H1 (cell line): ENCODE measurements at regions not wholly inside any gene's neighbourhood (a gene's known extent, or its start where the extent isn't known, plus 50 kb on each side); places are given as distances from the start of the nearest gene placed in this dataset.

ENCODE experiments used
- CTCF ChIA-PET: fragments of 300-600 bp; sonication (Branson Sonifier 250); formaldehyde crosslinking; loops from one replicate; lab custom pipeline; 2021; ENCODE audit not compliant: partially characterized antibody; lab: Charles Lee
- POLR2A ChIA-PET: fragments of 300-600 bp; sonication (Branson Sonifier 250); formaldehyde crosslinking; loops from one replicate; lab custom pipeline; 2021; ENCODE audit warnings: inconsistent platforms; ENCODE audit not compliant: partially characterized antibody; lab: Charles Lee
- DNase-seq, 2 experiments: peaks; one replicate each; pipeline versions ENCODE4 v3.0.0 to v3.0.0-alpha.2; 2010 to 2022; ENCODE audit warnings: low spot score in 2 of 2, low read depth in 1 of 2, mixed read lengths in 1 of 2
- FAIRE-seq: peaks from 2 replicates; lab custom pipeline; 2011; peaks lifted over from hg19 to GRCh38; lab: Jason Lieb, UNC
- H2AFZ ChIP-seq: 2 replicates; pipeline ENCODE4 v1.8.1; 2012; ENCODE audit warnings: low read length, inconsistent platforms
- H2AK5ac ChIP-seq: 2 replicates; pipeline ENCODE4 v1.6.1; 2013; ENCODE audit warnings: low read depth, low read length
- H2BK120ac ChIP-seq: replicated peaks from 2 replicates; pipeline ENCODE3; 2013; ENCODE audit warnings: low read depth, low read length, inconsistent platforms
- H2BK12ac ChIP-seq: 2 replicates; pipeline ENCODE4 v1.6.1; 2013; ENCODE audit warnings: low read depth, low read length
- H2BK15ac ChIP-seq: 2 replicates; pipeline ENCODE4 v1.6.1; 2013; ENCODE audit warnings: low read length
- H2BK20ac ChIP-seq: 2 replicates; pipeline ENCODE4 v1.6.1; 2013; ENCODE audit warnings: low read length
- H2BK5ac ChIP-seq: 2 replicates; pipeline ENCODE4 v1.6.1; 2013; ENCODE audit warnings: low read depth, low read length
- H3K14ac ChIP-seq: 2 replicates; pipeline ENCODE4 v1.6.1; 2013; ENCODE audit warnings: inconsistent platforms; ENCODE audit not compliant: insufficient read length
- H3K18ac ChIP-seq: 2 replicates; pipeline ENCODE4 v1.6.1; 2013; ENCODE audit warnings: low read length; ENCODE audit errors: extremely low read depth
- H3K23ac ChIP-seq: 2 replicates; pipeline ENCODE4 v1.6.1; 2013; ENCODE audit warnings: inconsistent platforms; ENCODE audit not compliant: insufficient read length
- H3K23me2 ChIP-seq: 2 replicates; pipeline ENCODE4 v1.6.1; 2013; ENCODE audit warnings: low read depth, low read length
- H3K27ac ChIP-seq: 2 replicates; pipeline ENCODE4 v1.6.1; 2011; ENCODE audit warnings: low read depth, low read length, inconsistent platforms
- H3K27me3 ChIP-seq, 4 experiments: replicated peaks in 1 of 4; 1 replicate in 1 of 4; 2 replicates in 3 of 4; pipeline versions ENCODE4 v1.6.1 to v1.8.1; 2011 to 2013; ENCODE audit warnings: low read length in 3 of 4, mild to moderate bottlenecking in 3 of 4, inconsistent platforms in 2 of 4, mixed read lengths in 2 of 4, moderate library complexity in 1 of 4; ENCODE audit not compliant: control insufficient read depth in 3 of 4, insufficient read depth in 3 of 4; ENCODE audit errors: extremely low read depth in 1 of 4
- H3K36me3 ChIP-seq, 4 experiments: 2 replicates each; pipeline versions ENCODE4 v1.6.1 to v1.8.1; 2011 to 2013; ENCODE audit warnings: mild to moderate bottlenecking in 4 of 4, low read length in 3 of 4, moderate library complexity in 2 of 4, control low read depth in 1 of 4, inconsistent platforms in 1 of 4; ENCODE audit not compliant: insufficient read depth in 4 of 4, control insufficient read depth in 2 of 4
- H3K4ac ChIP-seq: replicated peaks from 2 replicates; pipeline ENCODE3; 2013; ENCODE audit warnings: low read length, low read depth, mixed read lengths, inconsistent platforms; ENCODE audit not compliant: insufficient read length
- H3K4me1 ChIP-seq, 4 experiments: replicated peaks in 1 of 4; 1 replicate in 1 of 4; 2 replicates in 3 of 4; pipeline versions ENCODE4 v1.6.1 to v1.8.1; 2011 to 2013; ENCODE audit warnings: low read length in 3 of 4, inconsistent platforms in 2 of 4, mixed read lengths in 1 of 4; ENCODE audit not compliant: insufficient read depth in 4 of 4, control insufficient read depth in 3 of 4
- H3K4me2 ChIP-seq, 2 experiments: 2 replicates each; pipeline versions ENCODE4 v1.6.1 to v1.8.1; 2011 to 2013; ENCODE audit warnings: low read depth in 2 of 2, low read length in 2 of 2, control low read depth in 1 of 2, inconsistent platforms in 1 of 2, mild to moderate bottlenecking in 1 of 2; ENCODE audit not compliant: insufficient read depth in 1 of 2
- H3K4me3 ChIP-seq, 4 experiments: fragments of 200-600, 300-600 bp in 1 of 4; sonication (generic), shearing (Covaris generic), sonication (Bioruptor Twin) in 1 of 4; 2 replicates each; pipeline versions ENCODE4 v1.5.1 to v1.8.1; 2011 to 2016; ENCODE audit warnings: low read length in 4 of 4, low read depth in 3 of 4, control low read depth in 2 of 4, inconsistent platforms in 2 of 4, mild to moderate bottlenecking in 2 of 4, mixed read lengths in 1 of 4, moderate library complexity in 1 of 4; ENCODE audit not compliant: insufficient read depth in 2 of 4; ENCODE audit errors: extremely low read depth in 1 of 4
- H3K56ac ChIP-seq: replicated peaks from 2 replicates; pipeline ENCODE3; 2013; ENCODE audit warnings: low read depth, mild to moderate bottlenecking, mixed read lengths, low read length, inconsistent platforms; ENCODE audit not compliant: insufficient read length
- H3K79me1 ChIP-seq: 2 replicates; pipeline ENCODE4 v1.6.1; 2013; ENCODE audit warnings: low read depth, low read length, control low read depth
- H3K79me2 ChIP-seq, 2 experiments: 2 replicates each; pipeline versions ENCODE4 v1.6.1 to v1.8.1; 2012 to 2013; ENCODE audit warnings: low read length in 2 of 2, mild to moderate bottlenecking in 2 of 2, inconsistent platforms in 1 of 2; ENCODE audit not compliant: insufficient read depth in 2 of 2, control insufficient read depth in 1 of 2
- H3K9ac ChIP-seq, 4 experiments: replicated peaks in 1 of 4; 1 replicate in 1 of 4; 2 replicates in 3 of 4; pipeline versions ENCODE4 v1.6.1 to v1.8.1; 2011 to 2013; ENCODE audit warnings: low read depth in 3 of 4, low read length in 3 of 4, control low read depth in 2 of 4, mild to moderate bottlenecking in 2 of 4, moderate library complexity in 2 of 4, inconsistent platforms in 1 of 4; ENCODE audit errors: extremely low read depth in 1 of 4
- H3K9me3 ChIP-seq, 2 experiments: 2 replicates each; pipeline versions ENCODE4 v1.6.1 to v1.8.1; 2012 to 2013; ENCODE audit warnings: mild to moderate bottlenecking in 2 of 2, moderate library complexity in 2 of 2, control low read depth in 1 of 2, inconsistent platforms in 1 of 2, low read depth in 1 of 2, low read length in 1 of 2, mixed read lengths in 1 of 2; ENCODE audit not compliant: insufficient read depth in 2 of 2
- H4K20me1 ChIP-seq, 2 experiments: replicated peaks in 1 of 2; 2 replicates each; pipeline versions ENCODE3 to v1.8.1; 2011 to 2013; ENCODE audit warnings: inconsistent platforms in 2 of 2, low read length in 2 of 2, mild to moderate bottlenecking in 1 of 2; ENCODE audit not compliant: insufficient read depth in 2 of 2, control insufficient read depth in 1 of 2
- H4K5ac ChIP-seq: 2 replicates; pipeline ENCODE4 v1.6.1; 2013; ENCODE audit warnings: low read length, low read depth, mixed read lengths, inconsistent platforms; ENCODE audit not compliant: insufficient read length
- H4K8ac ChIP-seq: 2 replicates; pipeline ENCODE4 v1.8.0; 2013; ENCODE audit warnings: mild to moderate bottlenecking, moderate library complexity, low read length, inconsistent platforms; ENCODE audit not compliant: insufficient read depth; ENCODE audit errors: extremely low read depth
- H4K91ac ChIP-seq: replicated peaks from 2 replicates; pipeline ENCODE3; 2013; ENCODE audit warnings: low read length, mixed read lengths, inconsistent platforms; ENCODE audit not compliant: insufficient read length
- BCL11A ChIP-seq, 2 experiments: IDR thresholded peaks; one replicate each; pipeline ENCODE4 v1.6.1; 2011; ENCODE audit warnings: low read depth in 2 of 2, low read length in 2 of 2, mild to moderate bottlenecking in 2 of 2
- CREB1 ChIP-seq: IDR thresholded peaks from 2 replicates; pipeline ENCODE4 v1.6.1; 2012; ENCODE audit warnings: inconsistent platforms
- CTBP2 ChIP-seq: IDR thresholded peaks from 2 replicates; pipeline ENCODE4 v1.7.0; 2011; ENCODE audit warnings: borderline replicate concordance, mild to moderate bottlenecking, moderate library complexity, mixed read lengths, low read length; ENCODE audit not compliant: insufficient read depth, insufficient read length
- EP300 ChIP-seq, 2 experiments: IDR thresholded peaks; 1 replicate in 1 of 2; 2 replicates in 1 of 2; pipeline ENCODE4 v1.6.1; 2011 to 2012; ENCODE audit warnings: low read depth in 2 of 2, low read length in 2 of 2, mild to moderate bottlenecking in 2 of 2, borderline replicate concordance in 1 of 2, inconsistent platforms in 1 of 2, moderate library complexity in 1 of 2
- FOSL1 ChIP-seq: IDR thresholded peaks from 2 replicates; pipeline ENCODE4 v1.6.1; 2011; ENCODE audit warnings: mild to moderate bottlenecking, low read depth, low read length, moderate library complexity; ENCODE audit not compliant: insufficient read depth
- GTF2F1 ChIP-seq: IDR thresholded peaks from 2 replicates; pipeline ENCODE4 v1.6.1; 2012; ENCODE audit warnings: low read depth, low read length, improper control_type of control experiment, borderline replicate concordance
- JUN ChIP-seq: IDR thresholded peaks from 2 replicates; pipeline ENCODE4 v1.6.1; 2011; ENCODE audit warnings: low read depth, mild to moderate bottlenecking, improper control_type of control experiment, low read length
- JUND ChIP-seq: IDR thresholded peaks from 2 replicates; pipeline ENCODE4 v1.6.1; 2011; ENCODE audit warnings: mild to moderate bottlenecking, improper control_type of control experiment, low read length
- KDM4A ChIP-seq: IDR thresholded peaks from one replicate; pipeline ENCODE4 v1.7.1; 2012; ENCODE audit warnings: low read depth, mild to moderate bottlenecking, moderate library complexity, low read length, inconsistent platforms; ENCODE audit not compliant: severe bottlenecking
- MAFK ChIP-seq: IDR thresholded peaks from 2 replicates; pipeline ENCODE4 v1.6.1; 2012; ENCODE audit warnings: low read depth, mild to moderate bottlenecking, improper control_type of control experiment, low read length
- POLR2AphosphoS5 ChIP-seq: IDR thresholded peaks from 2 replicates; pipeline ENCODE4 v1.6.1; 2011; ENCODE audit warnings: low read depth, low read length
- POU5F1 ChIP-seq: IDR thresholded peaks from 2 replicates; pipeline ENCODE4 v1.6.1; 2011; ENCODE audit warnings: low read depth, mild to moderate bottlenecking, low read length, moderate library complexity
- SAP30 ChIP-seq: fragments of 300-600 bp; sonication (generic); IDR thresholded peaks from 2 replicates; pipeline ENCODE4 v1.7.1; 2012; ENCODE audit warnings: low read length, moderate library complexity, mild to moderate bottlenecking, inconsistent platforms; ENCODE audit not compliant: insufficient read depth, insufficient replicate concordance
- SP4 ChIP-seq: IDR thresholded peaks from 2 replicates; pipeline ENCODE4 v1.6.1; 2012; ENCODE audit warnings: low read length, inconsistent platforms
- SUZ12 ChIP-seq: fragments of 200-600 bp; sonication (generic); IDR thresholded peaks from 2 replicates; pipeline ENCODE4 v1.6.1; 2012; ENCODE audit warnings: mild to moderate bottlenecking, inconsistent platforms, low read length, moderate library complexity, mixed read lengths
- TEAD4 ChIP-seq: IDR thresholded peaks from 2 replicates; pipeline ENCODE4 v1.6.1; 2012; ENCODE audit warnings: low read depth, low read length, inconsistent platforms, mixed read lengths
- WGBS, 2 experiments: shearing (Covaris generic) in 1 of 2; methylation state at CpG; one replicate each; pipeline versions ENCODE4 v1.1.6 to v1.1.7; 2013 to 2015; ENCODE audit warnings: low lambda C conversion rate in 2 of 2, mixed read lengths in 2 of 2, inconsistent platforms in 1 of 2, low coverage in 1 of 2, missing lambda C conversion rate in 1 of 2; ENCODE audit not compliant: insufficient replicate concordance in 2 of 2, insufficient coverage in 1 of 2, insufficient read length in 1 of 2; ENCODE audit errors: extremely low coverage in 1 of 2, missing lambda C conversion rate in 1 of 2; 5-methylcytosine and 5-hydroxymethylcytosine counted together

DNA sequence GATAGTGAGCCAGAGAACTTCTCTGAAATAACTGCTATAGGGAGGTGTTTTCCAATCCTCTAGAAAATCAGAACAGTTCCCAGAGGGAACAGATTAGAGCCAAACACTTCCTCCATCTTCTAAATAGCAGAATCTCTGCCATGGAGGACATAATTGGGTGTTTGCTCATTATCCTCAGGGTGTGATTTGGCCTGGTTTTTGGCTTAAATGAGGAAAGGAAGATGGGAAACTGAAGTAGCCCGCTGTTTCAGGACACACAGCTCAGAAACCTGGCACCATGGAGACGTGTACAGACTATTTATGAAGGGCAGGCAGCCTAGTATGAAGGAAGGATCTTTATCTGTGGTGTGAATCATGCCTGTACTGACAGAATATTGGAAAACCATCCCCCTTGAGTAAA lies 231.7 kb upstream of the PRKD1 start:
- Histone ChIP-seq H3K27me3 (peaks cover 0 to 4% (median 0%) of the 10 kb centered on the region in 4 experiments; a peak in 2 of 7 replicates), H3K79me1 (no peaks in the 10 kb centered on the region), H2BK12ac (no peak overlapping the region), H3K23ac (no peak overlapping the region), H4K20me1 (no peaks in the 10 kb centered on the region), H3K18ac (no peak overlapping the region), H3K4me2 (no peak overlapping the region), H3K79me2 (no peaks in the 10 kb centered on the region), H2BK5ac (no peak overlapping the region), H3K9me3 (no peaks in the 10 kb centered on the region), H3K56ac (no peak overlapping the region), H3K14ac (no peak overlapping the region), H3K36me3 (no peaks in the 10 kb centered on the region), H3K27ac (no peak overlapping the region), H3K23me2 (no peaks in the 10 kb centered on the region), H4K91ac (no peak overlapping the region), H4K5ac (no peak overlapping the region), H2BK120ac (no peak overlapping the region), H2AFZ (no peak overlapping the region), H3K4ac (no peak overlapping the region), H3K4me1 (no peaks in the 10 kb centered on the region; a peak in 1 of 7 replicates), H2AK5ac (no peak overlapping the region), H2BK20ac (no peak overlapping the region), H3K4me3 (no peak overlapping the region), H3K9ac (no peak overlapping the region), H4K8ac (no peak overlapping the region), H2BK15ac (no peak overlapping the region)
- no peak for DNase-seq
- FAIRE-seq, result no peak
- ChIA-PET POLR2A (no interaction called here), CTCF (interaction anchor here (1.2 to 1.9 kb wide), 2 partner anchors 27 to 55 kb away, joined by 3 to 5 read pairs; no protein-coding TSS in a partner anchor)
- 77% methylated on average over 2 of the region's 2 CpGs; no CpG with 5 or more reads in 1 of the 2 experiments for WGBS, 2 experiments
- TF ChIP-seq EP300 (IDR thresholded peaks at IDR 0.05; ENCODE audit: borderline replicate concordance in 1 of 2, low read depth in 2 of 2, low read length in 2 of 2) (no peak), FOSL1 (no peak), KDM4A (no peak), JUN (no peak), TEAD4 (no peak), POLR2AphosphoS5 (no peak), CREB1 (no peak), BCL11A (IDR thresholded peaks at IDR 0.05; ENCODE audit: low read depth in 2 of 2, low read length in 2 of 2) (no peak), MAFK (no peak), GTF2F1 (no peak), JUND (no peak), SAP30 (no peak), POU5F1 (no peak), CTBP2 (no peak), SP4 (no peak), SUZ12 (no peak)
